GM19395 (cell line): ENCODE measurements at regions not wholly inside any gene's neighbourhood (a gene's known extent, or its start where the extent isn't known, plus 50 kb on each side); places are given as distances from the start of the nearest gene placed in this dataset.

Experiments
- ATAC-seq: cut with Tn5 transposase; IDR thresholded peaks from one replicate; pipeline ENCODE4 v1.9.1; 2021; ENCODE audit warnings: mild to moderate bottlenecking, moderate library complexity; ENCODE audit not compliant: unreplicated experiment

DNA sequence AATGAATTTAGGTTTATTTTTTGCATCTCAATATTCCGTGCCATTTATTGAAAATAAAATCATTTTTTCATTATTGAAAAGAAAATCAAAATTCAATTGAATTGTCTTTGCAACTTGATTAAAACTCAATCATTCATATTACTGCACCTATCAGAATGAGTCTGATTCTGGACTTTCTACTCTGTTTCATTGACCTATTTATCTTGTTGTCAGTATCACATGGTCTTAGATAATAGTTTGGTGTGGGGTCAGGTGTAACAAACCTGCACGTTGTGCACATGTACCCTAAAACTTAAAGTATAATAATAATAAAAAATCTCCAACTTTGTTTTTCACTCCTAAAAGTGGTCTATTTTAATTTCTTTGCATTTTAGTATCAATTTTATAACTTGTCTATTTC is 422.9 kb downstream of the RAD51AP2 start:
- no peak for ATAC-seq

DNA sequence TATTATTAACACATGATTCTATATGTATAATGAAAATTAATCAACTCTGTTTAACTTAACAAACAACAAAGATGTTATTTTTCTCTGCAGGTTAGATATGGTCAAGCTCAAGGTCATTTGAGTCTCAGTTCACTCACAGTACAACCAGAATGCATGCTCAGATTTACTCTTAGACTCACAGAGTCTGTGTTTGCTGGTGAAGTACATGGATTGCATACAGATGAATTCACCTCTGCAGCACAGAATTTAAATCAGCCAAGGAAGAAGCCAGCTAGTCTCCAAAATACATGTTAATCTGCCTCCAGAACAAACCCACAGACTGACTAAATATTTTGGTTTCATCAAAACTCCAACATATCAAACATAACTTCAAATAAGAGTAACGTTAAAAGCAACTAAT is 424.5 kb downstream of the RAD51AP2 start:
- no peak for ATAC-seq

DNA sequence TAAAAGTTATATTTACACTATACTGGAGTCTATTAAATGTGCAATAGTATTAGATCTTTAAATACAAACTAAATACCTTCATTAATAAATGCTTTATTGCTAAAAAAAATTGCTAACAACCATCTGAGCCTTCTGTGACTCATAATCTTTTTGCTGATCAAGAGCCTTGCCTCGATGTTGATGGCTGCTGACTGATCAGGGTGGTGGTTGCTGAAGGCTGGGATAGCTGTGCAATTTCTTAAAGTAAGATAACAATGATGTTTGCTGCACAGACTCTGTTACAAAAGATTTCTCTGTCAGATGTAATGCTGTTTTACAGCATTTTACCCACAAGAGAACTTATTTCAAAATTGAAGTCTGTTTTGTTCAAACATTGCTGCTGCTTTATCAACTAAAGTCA is 421.4 kb upstream of the CYRIA start:
- no peak for ATAC-seq

DNA sequence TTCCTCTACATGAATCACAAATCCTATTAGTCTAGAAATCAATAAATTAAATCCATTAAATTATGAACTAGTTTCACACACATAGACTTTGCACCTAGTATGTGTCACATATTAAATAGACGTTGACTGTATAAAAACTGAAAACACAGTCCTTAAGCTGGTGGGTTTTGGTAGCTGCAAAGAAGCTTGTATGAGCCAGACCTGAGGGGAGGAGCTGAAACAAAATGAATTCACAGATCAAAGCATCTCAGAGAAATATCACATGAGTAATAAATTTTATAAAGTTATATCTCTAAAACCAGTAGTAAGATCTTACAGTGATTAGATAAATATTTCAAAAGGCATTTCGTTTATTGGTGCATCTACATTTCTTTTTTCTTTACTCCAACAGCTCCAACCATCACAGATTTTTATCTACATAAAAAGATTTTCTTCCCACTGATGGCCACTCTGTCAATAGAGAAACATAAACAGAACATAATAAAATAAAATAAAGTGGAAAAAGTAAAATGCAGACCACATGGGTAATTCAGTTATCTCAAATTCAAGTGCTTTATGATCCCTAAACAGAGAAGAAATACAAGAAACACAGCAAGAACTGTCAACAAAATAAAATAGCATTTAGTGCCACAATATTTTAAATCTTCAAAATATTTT is 420.0 kb upstream of the CYRIA start:
- ATAC-seq = no peak

DNA sequence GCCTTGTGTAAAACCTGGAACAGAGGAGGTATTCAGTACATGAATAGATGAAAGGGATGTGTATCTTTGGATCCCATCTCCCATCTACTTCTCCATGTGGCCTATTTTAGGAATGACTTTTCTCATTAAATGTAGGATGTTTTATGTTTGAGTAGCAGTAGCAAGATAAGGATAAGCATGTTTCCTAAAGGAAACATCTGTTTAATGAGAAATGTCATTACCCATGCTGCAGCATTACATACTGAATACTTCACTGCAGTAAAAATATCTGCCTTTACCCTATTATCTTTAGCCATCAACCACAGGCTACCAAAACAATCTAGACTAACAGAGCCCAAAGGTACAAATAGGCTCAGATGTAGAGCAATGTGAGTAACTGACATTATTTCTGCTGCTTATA is 419.2 kb upstream of the CYRIA start:
- ATAC-seq = no peak

DNA sequence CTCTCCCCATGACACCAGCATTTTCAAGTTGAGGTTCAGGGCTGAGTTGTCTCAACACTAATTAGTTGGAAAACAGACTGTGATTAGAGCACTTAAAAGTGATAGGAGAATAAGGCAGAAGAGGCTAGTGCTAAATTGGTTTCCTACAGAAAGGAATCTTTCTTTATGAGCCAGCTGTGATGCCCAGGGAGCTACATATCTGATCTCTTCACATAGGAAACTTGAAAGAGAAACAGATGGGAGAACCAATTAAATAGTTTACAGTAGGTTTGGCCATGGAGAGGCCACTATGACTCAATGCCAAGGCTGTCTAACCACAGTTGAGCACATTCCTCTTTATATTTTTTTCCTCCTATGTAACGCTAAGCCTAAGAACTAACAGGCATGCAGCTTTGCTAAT is 418.3 kb upstream of the CYRIA start:
- ATAC-seq = no peak

DNA sequence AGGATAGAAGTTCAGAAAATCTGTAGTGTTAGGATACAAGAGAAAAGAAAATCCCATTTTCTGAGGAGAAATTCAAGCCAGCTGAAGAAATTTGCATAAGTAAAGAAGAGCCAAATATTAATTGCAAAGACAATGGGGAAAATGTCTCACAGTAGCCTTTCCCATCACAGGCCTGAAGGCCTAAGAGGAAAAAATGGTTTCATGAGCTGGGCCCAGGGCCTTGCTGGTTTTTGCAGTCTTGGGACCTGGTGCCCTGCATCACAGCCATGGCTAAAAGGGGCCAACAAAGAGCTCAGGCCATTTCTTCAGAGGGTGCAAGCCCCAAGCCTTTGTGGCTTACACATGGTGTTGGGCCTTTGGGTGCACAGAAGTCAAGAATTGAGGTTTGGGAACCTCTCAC is 413.6 kb upstream of the CYRIA start:
- no peak for ATAC-seq

DNA sequence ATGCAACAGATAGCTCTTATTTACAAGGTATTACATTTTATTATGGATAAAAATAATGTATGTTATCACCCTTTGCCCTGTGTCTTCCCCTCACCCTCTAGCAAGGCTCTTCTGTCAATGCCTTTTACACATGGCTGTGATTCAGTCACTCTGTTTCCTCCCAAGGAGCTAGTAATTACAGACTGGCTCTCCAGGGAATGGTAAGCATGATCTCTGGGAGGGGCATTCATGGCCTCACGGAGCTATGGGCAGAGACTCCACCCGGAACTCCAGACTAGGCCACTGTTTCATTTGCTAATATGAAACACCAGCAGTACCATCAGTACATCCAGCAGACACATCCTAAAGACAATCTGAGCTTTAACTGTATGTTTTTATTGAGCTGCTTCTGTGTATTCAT is 410.9 kb upstream of the CYRIA start:
- ATAC-seq = no peak

DNA sequence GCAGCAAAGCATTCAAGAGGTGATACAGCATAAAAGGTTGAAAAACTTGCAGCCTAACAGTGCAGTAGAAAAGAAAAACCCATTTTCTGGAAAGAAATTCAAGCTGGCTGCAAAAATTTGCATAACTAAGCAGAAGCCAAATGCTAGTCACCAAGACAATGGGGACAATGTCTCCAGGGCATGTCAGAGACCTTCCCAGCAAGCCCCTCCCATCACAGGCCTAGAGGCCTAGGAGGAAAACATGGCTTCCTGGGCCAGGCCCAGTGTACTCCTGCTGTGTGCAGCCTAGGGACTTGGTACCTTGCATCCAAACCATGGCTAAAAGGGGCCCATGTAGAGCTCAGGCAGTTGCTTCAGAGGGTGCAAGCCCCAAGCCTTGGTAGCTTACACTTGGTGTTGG is 405.1 kb upstream of the CYRIA start:
- no peak for ATAC-seq

DNA sequence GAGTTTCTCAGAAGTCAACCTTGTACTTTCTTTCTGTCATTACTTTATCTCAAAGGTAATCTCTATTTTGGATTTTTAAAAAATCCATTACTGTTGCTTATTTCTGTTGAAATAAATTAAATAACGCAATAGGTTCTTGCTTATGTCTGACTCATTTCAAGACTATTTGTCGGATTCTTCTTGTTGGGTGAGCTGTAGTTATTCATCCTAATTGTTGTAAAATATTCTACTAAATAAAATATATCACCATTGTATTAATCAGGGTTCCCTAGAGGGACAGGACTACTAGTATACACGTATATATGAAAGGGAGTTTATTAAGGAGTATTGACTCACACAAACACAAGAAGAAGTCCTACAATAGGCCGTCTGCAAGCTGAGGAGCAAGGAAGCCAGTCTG is 403.9 kb upstream of the CYRIA start:
- ATAC-seq = no peak

DNA sequence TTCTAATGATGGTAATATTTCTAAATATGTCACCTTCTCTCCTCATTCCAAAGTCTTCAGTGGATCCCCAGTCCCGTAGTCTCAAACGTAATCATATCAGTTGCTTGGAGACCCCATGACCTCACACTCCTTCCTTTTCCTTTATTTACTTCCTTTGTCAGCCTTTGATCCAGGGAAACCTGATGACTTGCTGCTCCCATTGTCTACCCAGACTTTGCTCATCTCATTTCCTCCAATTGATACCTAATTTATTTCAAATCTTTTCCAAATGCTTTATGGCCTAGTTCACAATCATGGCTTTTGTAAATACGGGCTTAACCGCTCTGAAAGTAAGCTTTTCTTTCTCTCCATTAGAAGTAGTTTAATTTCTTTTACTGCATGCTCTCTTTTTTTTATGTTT is 402.4 kb upstream of the CYRIA start:
- ATAC-seq = no peak

DNA sequence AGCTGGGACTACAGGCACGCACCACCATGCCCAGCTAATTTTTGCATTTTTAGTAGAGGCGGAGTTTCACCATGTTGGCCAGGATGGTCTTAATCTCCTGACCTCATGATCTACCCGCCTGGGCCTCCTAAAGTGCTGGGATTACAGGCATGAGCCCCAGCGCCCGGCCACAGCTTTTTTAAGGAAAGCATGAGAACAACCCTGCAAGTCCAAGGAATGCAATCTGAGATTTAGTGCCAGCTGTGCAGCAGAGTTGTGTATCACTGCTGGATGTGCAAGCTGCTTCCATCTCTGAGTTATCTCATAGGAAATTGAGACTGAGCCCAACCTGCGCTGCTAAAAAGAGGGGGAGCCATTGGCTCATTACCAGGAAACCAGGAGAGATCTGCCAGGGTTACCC is 399.9 kb upstream of the CYRIA start:
- no peak for ATAC-seq

DNA sequence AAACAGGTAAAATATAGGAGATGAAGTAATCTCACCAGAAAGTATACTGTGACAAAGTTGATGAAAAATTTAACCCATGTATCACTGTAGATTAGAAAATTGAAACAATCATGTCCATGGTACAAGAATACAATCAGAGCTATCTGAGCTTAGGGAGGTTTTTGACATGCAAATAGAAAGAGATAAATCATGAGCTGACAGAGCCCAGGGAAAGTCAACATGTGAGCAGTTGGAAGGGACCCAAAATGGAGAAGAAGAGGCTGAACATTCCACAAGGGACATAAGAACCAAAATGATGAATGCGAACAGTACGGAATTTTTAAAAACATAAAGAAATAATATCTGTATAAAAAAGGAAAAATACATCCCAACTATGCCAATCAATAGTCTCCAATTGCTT is 395.4 kb upstream of the CYRIA start:
- no peak for ATAC-seq

DNA sequence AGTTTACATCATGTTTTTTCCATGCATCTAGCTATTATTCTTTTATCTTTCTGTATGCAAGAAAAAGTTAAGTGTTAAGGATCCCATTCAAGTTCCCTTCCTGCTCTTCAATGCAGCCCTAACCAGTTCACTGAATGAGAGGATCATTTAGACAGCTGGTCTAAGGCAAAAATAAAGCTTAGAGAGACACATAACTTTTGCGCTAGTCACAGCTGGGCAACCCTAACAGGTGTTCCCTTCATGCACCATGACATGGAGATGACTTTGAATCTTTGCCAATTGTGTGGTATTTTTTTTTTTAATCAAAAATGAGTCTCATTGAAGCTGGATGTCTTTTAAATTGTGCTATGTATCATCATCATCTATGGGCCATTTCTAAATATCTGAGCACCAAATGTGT is 393.8 kb upstream of the CYRIA start:
- ATAC-seq = no peak

DNA sequence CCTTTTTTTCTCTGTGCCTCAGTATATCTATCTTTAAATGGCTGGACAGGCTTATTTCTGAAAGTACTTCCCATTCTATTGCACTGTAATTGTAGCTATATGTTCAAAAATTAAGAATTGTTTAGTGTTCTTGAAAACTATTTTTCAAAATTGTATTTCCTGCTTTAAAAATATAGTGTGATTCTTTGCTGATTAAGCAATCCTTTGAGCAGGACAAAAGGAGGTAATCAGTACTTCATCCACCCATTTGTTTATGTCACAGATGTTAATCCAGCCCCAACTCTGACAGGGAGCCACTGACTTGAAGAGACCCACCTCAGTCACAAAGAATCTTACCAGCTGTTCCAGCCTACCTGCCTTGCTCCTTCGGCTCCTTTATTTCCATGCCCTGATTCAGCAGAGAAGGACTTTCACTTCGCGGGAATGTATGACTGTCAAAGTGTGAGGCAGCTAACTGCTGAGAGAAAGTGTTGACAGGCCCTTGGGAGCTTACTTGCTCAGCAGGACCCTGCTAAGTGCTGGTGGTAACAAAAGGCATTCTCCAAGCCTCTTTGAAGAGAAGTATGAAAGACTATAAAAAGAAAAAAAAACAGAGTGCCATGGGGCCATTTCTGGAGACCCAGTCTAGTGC is 393.3 kb upstream of the CYRIA start:
- ATAC-seq = no peak

DNA sequence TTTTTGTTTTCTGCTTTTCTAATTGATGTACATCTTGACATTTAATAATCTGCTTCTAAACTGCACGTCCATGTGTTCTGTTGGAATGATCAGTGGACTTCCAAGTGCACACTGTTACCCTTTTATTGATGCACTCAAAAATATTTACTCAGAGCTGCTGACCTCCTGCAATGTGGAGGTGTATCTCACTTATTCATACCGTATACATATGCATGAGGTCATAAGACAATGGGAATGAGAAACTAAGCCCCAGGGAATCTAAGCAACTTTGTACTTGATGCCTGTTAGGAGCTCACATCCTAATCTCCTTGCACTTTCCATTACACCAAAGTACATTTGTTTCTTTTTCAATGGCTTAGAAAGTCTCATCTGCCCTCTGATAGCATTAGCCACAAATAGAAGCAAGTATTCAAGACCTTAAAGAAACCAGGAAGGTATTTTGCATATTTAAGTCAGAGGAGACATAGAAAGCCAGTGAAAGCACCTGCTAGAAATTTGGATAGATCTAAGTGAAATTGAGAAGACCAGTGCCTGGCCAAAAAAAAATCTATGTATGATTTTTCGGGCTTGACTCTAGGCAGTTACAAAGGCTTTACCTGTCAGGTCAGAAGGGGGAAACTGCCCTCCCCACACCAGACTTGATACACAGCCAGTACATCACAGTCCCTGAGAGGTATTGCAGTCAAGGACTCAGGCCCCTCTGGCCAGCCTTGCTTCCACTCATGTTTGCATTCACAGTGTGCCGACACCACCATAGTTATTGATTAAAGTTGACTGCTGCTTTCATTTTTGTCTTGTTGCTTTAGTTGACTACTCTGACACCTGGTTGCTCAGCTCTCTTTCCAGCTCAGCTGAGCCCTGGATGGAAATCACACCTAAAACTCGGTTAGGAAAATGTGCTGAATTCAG is 391.7 kb upstream of the CYRIA start:
- ATAC-seq = no peak

DNA sequence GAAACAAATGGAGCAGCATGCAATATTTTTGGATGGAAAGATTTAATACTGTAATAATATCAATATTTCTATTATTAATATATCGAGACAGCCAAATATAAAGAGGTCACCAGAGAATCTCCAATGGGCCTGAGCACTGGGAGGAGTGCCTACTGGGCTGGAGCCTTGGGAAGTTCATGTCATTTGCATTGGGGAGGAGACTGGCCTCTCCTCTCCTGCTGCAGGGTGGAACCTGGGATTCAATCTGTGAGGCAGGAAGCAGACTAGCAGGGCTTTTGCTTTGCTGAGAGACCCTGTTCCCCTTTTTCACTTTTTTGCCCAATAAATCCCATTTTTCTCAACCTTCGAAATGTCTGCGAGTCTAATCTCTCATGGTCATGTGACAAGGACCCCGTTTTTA is 390.6 kb upstream of the CYRIA start:
- no peak for ATAC-seq

DNA sequence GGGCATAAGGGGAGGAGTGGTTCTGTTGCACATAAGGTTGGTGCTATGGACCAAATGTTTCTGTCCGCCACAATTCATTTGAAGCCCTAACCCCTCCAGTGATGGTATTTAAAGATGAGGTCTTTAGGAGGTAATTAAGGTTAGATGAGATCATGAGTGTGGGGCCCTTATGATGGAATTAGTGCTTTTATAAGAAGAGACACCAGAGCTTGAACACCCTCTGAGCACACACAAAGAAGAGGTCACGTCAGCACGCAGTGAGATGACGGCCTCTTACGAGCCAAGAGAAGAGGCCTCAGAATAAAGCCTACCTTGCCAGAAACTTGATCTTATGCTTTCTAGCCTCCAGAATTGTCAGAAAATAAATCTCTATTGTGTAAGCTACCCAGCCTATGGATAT is 386.4 kb upstream of the CYRIA start:
- ATAC-seq = no peak

DNA sequence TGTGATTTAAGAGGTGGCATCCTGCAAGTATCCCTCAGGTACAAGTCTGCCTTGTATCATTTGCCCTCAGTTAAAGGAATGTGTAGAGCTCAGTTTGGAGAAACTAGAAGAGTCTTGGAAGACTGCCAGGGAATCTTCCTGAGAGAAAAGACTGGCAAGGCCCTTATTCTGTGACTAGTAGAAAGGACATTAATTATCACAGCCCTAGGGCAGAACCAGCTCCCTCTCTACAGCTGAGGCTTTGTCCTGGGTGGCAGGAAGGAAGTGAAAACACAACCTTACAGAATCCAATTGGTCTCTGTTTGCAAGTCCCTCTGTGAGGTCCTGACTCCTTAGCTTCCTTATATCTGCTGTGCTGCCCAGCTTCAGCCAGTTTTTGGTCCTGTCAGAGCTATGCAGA is 385.9 kb upstream of the CYRIA start:
- no peak for ATAC-seq

DNA sequence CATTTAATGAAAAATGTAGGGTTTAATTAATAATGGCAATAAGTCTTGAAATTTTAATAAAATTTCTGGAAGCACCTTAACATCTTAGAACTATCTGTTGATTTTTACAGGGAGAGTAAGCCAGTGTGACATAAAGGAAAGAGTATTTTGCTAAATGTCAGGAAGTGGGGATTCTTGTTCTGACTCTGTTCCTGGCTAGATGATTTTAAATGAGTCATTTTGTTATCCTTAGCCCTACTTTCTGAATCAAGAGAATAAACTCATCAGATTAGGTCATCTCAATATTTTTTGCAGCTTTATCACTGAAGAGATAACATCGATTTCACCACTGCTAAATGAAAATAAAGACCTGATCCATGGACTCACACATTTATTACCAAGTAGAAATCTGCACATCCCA is 377.5 kb upstream of the CYRIA start:
- no peak for ATAC-seq

DNA sequence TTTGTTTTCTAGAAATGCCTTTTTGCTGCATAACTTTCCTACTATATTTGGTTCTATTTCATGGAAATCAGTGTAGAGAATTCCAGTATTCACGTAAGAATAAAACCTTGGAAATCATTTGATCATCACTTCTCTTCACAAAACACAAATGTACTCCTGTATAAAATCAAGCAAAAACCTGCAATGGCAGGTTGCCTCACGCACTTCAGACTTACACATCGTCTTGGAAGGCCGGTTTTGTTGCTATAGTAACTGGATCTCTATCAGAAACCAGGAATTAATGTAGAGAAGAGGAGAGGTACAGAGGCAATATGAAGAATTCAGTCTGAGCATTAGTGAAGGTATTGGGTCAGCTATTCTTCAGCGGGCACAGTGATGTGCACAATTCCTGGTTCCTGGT is 370.7 kb upstream of the CYRIA start:
- ATAC-seq = no peak

DNA sequence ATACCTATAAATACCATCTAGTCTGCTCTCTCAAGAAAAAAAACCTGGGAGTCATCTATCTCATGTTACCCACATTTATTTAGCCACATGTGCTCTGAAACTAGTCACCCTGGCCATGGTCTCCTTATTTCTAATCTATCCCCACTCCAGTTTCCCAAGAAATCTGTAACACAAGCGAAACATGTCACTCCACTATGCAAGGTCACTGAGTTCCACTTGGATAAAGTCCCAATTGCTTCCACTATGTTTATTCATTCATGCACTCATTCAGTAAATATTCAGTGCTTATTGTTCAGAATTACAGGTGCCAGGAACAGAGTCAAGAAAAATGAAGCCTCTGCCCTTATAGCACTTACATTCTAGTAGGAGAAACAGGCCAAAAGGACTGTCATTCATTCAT is 369.4 kb upstream of the CYRIA start:
- ATAC-seq = no peak
